ENCODE measurements at regions not wholly inside any gene's neighbourhood (a gene's known extent, or its start where the extent isn't known, plus 50 kb on each side); places are given as distances from the start of the nearest gene placed in this dataset.

DNA sequence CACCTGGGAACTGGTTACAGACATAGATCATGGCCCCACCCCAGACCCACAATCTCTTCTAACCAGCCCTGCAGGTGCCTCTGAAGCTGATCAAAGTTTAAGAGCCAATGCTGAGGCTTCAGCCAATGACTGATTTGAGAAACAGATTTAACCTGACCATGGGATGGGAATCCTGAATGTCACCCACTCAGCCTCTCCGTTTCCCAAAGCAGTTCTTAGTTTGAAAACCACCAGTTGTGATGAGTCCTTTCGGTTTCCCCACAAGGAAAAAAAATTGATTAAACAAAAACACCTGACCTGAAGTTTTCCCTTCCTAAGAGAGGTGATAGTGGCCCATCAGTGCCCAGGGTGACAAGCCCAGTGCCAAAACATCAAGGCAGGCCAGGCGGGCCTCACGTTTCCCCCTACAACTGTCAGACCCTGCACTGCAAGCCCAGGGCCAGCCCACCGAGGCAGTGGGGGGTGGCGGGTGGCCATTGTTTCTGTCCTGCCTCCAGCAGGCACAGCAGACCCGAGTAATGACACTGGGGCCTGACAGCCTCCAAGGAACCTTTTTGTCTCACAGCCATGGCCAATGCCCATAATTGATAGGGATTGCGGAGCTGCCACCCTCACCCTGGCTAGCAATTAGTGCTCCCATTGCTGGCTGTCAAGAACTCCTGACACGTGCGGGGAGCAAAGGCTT lies 75.4 kb upstream of the ZMIZ1 start:
- Histone ChIP-seq H3K27me3 (ENCODE audit: control insufficient read depth in 3 of 3, insufficient read depth in 3 of 3, low read depth in 1 of 3, low read length in 3 of 3) (peaks cover 0 to 12% (median 0%) of the 10 kb centered on the region in 3 experiments), H3K4me1 (ENCODE audit: control insufficient read depth in 2 of 2, insufficient read depth in 1 of 2, low read depth in 1 of 2, low read length in 2 of 2) (peaks cover 14 to 18% of the 10 kb centered on the region in 2 donors), H2AK5ac (ENCODE audit: low read depth, low read length) (no peak overlapping the region), H3K9me3 (replicated peaks in 1 of 2; ENCODE audit: control insufficient read depth in 2 of 2, insufficient read depth in 1 of 2, low read depth in 1 of 2, low read length in 2 of 2) (no peaks in the 10 kb centered on the region), H3K14ac (ENCODE audit: low read length) (no peak overlapping the region), H3K27ac (replicated peaks; ENCODE audit: low read length) (no peak overlapping the region), H2BK12ac (ENCODE audit: low read length) (no peak overlapping the region), H3K9ac (ENCODE audit: low read depth, low read length, poor library complexity) (no peak overlapping the region), H4K8ac (ENCODE audit: low read depth, low read length) (no peak overlapping the region), H2BK120ac (ENCODE audit: low read depth, low read length) (no peak overlapping the region), H3K79me1 (ENCODE audit: low read depth, low read length) (no peaks in the 10 kb centered on the region), H3K18ac (ENCODE audit: low read length) (no peak overlapping the region), H3K4me2 (ENCODE audit: insufficient read depth, low read length, poor library complexity, severe bottlenecking) (no peak overlapping the region), H3K23ac (ENCODE audit: low read depth, low read length, poor library complexity) (no peak overlapping the region), H3K4ac (ENCODE audit: low read length) (no peak overlapping the region), H2BK15ac (ENCODE audit: low read length) (no peak overlapping the region), H3K36me3 (replicated peaks in 1 of 2; ENCODE audit: control insufficient read depth in 2 of 2, insufficient read depth in 2 of 2, low read length in 2 of 2) (no peaks in the 10 kb centered on the region), H4K91ac (ENCODE audit: low read depth, low read length, poor library complexity) (no peak overlapping the region), H3K4me3 (ENCODE audit: low read length in 2 of 2) (no peak overlapping the region), H2AFZ (ENCODE audit: low read length) (no peak overlapping the region), H2BK5ac (ENCODE audit: low read length) (no peak overlapping the region)
- no peak for DNase-seq (ENCODE audit: low spot score)
- WGBS, 2 donors (ENCODE audit: extremely low coverage in 2 of 2, insufficient read length in 2 of 2, insufficient replicate concordance in 1 of 2) = no CpG with 5 or more reads among the region's 10 CpGs

DNA sequence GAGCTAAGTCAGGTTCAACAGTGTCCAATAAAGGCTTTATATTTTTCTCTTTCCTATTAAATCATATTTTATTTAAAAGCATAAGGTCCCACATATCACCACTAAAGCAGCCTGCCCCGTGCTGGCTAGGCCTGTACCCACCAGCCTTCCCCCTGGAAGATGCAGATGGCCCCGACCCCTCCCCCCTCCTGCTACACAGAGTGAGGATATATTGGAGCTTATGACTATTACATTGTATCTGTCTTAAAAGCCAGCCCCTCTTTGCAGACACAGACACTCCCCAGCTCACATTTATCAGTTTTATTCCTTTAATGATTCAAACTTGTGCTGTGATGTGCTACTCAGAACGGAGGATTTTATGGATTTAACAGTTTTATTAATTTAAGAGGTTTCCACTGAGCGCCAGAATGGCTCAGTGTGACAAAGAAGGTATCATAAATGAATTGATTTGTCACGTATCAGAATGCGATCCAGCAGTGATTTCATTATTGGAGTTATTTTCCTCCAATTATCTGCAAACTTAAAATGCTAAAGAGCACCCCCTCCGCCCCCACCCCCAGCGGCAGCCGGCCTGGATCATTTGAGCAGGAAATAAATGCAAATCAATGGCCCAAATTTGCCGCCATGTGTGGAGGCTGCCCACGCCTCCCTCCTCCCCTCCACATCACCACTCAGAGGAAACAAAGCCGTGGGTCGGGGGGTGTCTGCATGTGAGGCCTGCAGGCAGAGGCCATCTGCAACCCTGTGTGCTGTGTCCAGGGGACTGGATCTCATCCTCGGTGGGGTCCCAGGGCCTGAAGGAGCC lies 72.6 kb upstream of the ZMIZ1 start:
- no CpG with 5 or more reads among the region's 14 CpGs for WGBS, 2 donors (ENCODE audit: extremely low coverage in 2 of 2, insufficient read length in 2 of 2, insufficient replicate concordance in 1 of 2)
- Histone ChIP-seq H3K14ac (ENCODE audit: low read length) (no peak overlapping the region), H2AK5ac (ENCODE audit: low read depth, low read length) (no peak overlapping the region), H3K4me2 (ENCODE audit: insufficient read depth, low read length, poor library complexity, severe bottlenecking) (no peak overlapping the region), H2BK12ac (ENCODE audit: low read length) (no peak overlapping the region), H3K9ac (ENCODE audit: low read depth, low read length, poor library complexity) (no peak overlapping the region), H2BK15ac (ENCODE audit: low read length) (peak overlapping the region; percentile 4), H4K8ac (ENCODE audit: low read depth, low read length) (no peak overlapping the region), H3K9me3 (replicated peaks in 1 of 2; ENCODE audit: control insufficient read depth in 2 of 2, insufficient read depth in 1 of 2, low read depth in 1 of 2, low read length in 2 of 2) (no peaks in the 10 kb centered on the region), H2AFZ (ENCODE audit: low read length) (peak overlapping the region; percentile 60), H3K4ac (ENCODE audit: low read length) (no peak overlapping the region), H3K79me1 (ENCODE audit: low read depth, low read length) (no peaks in the 10 kb centered on the region), H3K4me3 (ENCODE audit: low read length in 2 of 2) (no peak overlapping the region), H2BK5ac (ENCODE audit: low read length) (peak overlapping the region; percentile 26), H2BK120ac (ENCODE audit: low read depth, low read length) (no peak overlapping the region), H3K23ac (ENCODE audit: low read depth, low read length, poor library complexity) (no peak overlapping the region), H3K27me3 (ENCODE audit: control insufficient read depth in 3 of 3, insufficient read depth in 3 of 3, low read depth in 1 of 3, low read length in 3 of 3) (peaks cover 0 to 16% (median 0%) of the 10 kb centered on the region in 3 experiments), H3K18ac (ENCODE audit: low read length) (peak overlapping the region; percentile 52), H3K27ac (replicated peaks; ENCODE audit: low read length) (no peak overlapping the region), H4K91ac (ENCODE audit: low read depth, low read length, poor library complexity) (no peak overlapping the region), H3K4me1 (ENCODE audit: control insufficient read depth in 2 of 2, insufficient read depth in 1 of 2, low read depth in 1 of 2, low read length in 2 of 2) (peaks cover 10 to 18% of the 10 kb centered on the region in 2 donors), H3K36me3 (replicated peaks in 1 of 2; ENCODE audit: control insufficient read depth in 2 of 2, insufficient read depth in 2 of 2, low read length in 2 of 2) (no peaks in the 10 kb centered on the region)
- DNase-seq (ENCODE audit: low spot score) = no peak

DNA sequence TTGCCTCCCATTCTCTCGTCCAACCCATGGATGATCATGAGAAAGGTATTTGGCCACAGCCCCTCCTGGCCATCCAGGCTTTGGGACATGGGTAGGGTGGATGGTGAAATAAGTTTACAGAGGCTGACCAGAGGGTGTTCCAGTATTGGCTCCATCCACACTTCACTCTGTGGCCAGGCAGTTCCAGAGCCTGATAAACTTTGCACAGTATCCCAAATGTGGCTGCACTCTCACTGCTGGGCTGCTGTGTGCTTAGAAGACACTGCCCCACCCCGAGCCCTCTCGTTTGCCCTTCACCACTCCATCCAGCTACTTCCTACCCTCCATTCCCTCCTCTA lies 72.0 kb upstream of the ZMIZ1 start:
- Histone ChIP-seq H3K4me1 (ENCODE audit: control insufficient read depth in 2 of 2, insufficient read depth in 1 of 2, low read depth in 1 of 2, low read length in 2 of 2) (peaks cover 10 to 18% of the 10 kb centered on the region in 2 donors), H3K4ac (ENCODE audit: low read length) (no peak overlapping the region), H3K79me1 (ENCODE audit: low read depth, low read length) (no peaks in the 10 kb centered on the region), H3K36me3 (replicated peaks in 1 of 2; ENCODE audit: control insufficient read depth in 2 of 2, insufficient read depth in 2 of 2, low read length in 2 of 2) (no peaks in the 10 kb centered on the region), H2BK12ac (ENCODE audit: low read length) (no peak overlapping the region), H3K9me3 (replicated peaks in 1 of 2; ENCODE audit: control insufficient read depth in 2 of 2, insufficient read depth in 1 of 2, low read depth in 1 of 2, low read length in 2 of 2) (no peaks in the 10 kb centered on the region), H2AFZ (ENCODE audit: low read length) (peak overlapping the region; percentile 60), H3K14ac (ENCODE audit: low read length) (no peak overlapping the region), H3K4me2 (ENCODE audit: insufficient read depth, low read length, poor library complexity, severe bottlenecking) (no peak overlapping the region), H3K4me3 (ENCODE audit: low read length in 2 of 2) (no peak overlapping the region), H3K23ac (ENCODE audit: low read depth, low read length, poor library complexity) (peak overlapping the region; percentile 26), H4K8ac (ENCODE audit: low read depth, low read length) (no peak overlapping the region), H3K27me3 (ENCODE audit: control insufficient read depth in 3 of 3, insufficient read depth in 3 of 3, low read depth in 1 of 3, low read length in 3 of 3) (peaks cover 0 to 16% (median 0%) of the 10 kb centered on the region in 3 experiments), H3K9ac (ENCODE audit: low read depth, low read length, poor library complexity) (no peak overlapping the region), H2BK5ac (ENCODE audit: low read length) (peak overlapping the region; percentile 26), H3K18ac (ENCODE audit: low read length) (peak overlapping the region; percentile 58), H4K91ac (ENCODE audit: low read depth, low read length, poor library complexity) (no peak overlapping the region), H2AK5ac (ENCODE audit: low read depth, low read length) (no peak overlapping the region), H3K27ac (replicated peaks; ENCODE audit: low read length) (no peak overlapping the region), H2BK120ac (ENCODE audit: low read depth, low read length) (no peak overlapping the region), H2BK15ac (ENCODE audit: low read length) (peak overlapping the region; percentile 4)
- no peak for DNase-seq (ENCODE audit: low spot score)
- no CpG with 5 or more reads among the region's 3 CpGs for WGBS, 2 donors (ENCODE audit: extremely low coverage in 2 of 2, insufficient read length in 2 of 2, insufficient replicate concordance in 1 of 2)

All from neuronal stem cell (in vitro differentiated cells).